Skeletal muscle tissue (tissue), 3 donors: ENCODE measurements at regions not wholly inside any gene's neighbourhood (a gene's known extent, or its start where the extent isn't known, plus 50 kb on each side); places are given as distances from the start of the nearest gene placed in this dataset.
"Not testable (repeated sequence)": the region's sequence is repeated elsewhere in the genome, so short reads cannot be mapped to it uniquely, and the experiment has no call there.

Experiments
- H3K27ac ChIP-seq: one replicate; pipeline ENCODE4 v1.7.0; 2013; ENCODE audit warnings: mild to moderate bottlenecking, low read depth, low read length, inconsistent platforms
- H3K27me3 ChIP-seq, 3 donors: one replicate each; pipeline ENCODE4 v1.7.0; 2013; ENCODE audit warnings: low read length in 3 of 3; ENCODE audit not compliant: control insufficient read depth in 3 of 3, insufficient read depth in 3 of 3
- H3K36me3 ChIP-seq, 3 donors: one replicate each; pipeline ENCODE4 v1.7.0; 2013; ENCODE audit warnings: low read length in 3 of 3; ENCODE audit not compliant: control insufficient read depth in 3 of 3, insufficient read depth in 3 of 3
- H3K4me1 ChIP-seq, 3 donors: one replicate each; pipeline ENCODE4 v1.7.0; 2013; ENCODE audit warnings: low read length in 3 of 3, mild to moderate bottlenecking in 3 of 3; ENCODE audit not compliant: control insufficient read depth in 3 of 3, insufficient read depth in 3 of 3
- H3K4me3 ChIP-seq, 3 donors: one replicate each; pipeline ENCODE4 v1.7.0; 2013; ENCODE audit warnings: low read length in 3 of 3
- H3K9ac ChIP-seq, 3 donors: one replicate each; pipeline ENCODE4 v1.7.0; 2013; ENCODE audit warnings: low read length in 3 of 3, mild to moderate bottlenecking in 3 of 3, moderate library complexity in 2 of 3, low read depth in 1 of 3
- H3K9me3 ChIP-seq, 3 donors: one replicate each; pipeline ENCODE4 v1.7.0; 2013; ENCODE audit warnings: low read length in 3 of 3; ENCODE audit not compliant: control insufficient read depth in 3 of 3
- donor health status: Osteomylitis.

DNA sequence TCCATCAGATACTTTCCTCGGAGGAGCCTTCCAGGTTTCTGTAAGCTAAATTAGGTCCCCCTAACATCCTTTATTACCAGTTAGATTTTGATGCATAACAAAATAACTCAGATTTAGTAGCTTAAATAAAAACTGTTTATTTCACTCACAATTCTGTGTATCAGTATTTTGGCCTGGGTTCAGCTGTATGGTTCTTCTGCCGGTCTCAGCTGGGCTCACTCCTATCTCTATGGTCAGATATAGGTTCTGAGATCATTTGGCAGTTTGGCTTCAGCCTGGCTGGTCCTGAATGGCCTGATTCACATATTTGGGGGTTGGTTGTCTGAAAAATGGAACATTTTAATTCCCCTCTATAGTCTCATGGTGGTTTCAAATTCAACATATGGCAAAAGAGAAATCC, 1125.3 kb downstream of the TBL1XR1 start:
- Histone ChIP-seq H3K27ac (no peak overlapping the region), H3K9me3 (no peaks in the 10 kb centered on the region)

DNA sequence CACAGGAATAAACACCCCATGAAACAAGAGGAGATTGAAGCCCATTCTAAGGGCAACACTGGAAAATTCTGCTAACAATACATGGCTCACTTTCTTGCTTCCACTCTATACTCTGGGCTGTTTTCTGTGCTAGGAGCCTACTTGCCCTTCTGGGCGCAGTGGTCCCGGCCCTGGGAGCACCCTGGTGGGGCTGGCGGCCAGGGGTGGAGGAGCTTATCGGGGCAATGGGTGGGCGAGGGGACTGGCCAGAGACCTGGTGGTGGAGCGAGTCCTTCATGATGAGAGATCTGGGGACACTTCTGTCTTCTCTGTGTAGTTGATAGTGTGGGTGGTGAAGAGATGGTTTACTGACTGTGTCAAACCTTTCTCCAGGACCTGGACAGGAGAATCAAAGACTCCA, 1128.5 kb downstream of the TBL1XR1 start:
- no peaks in the 10 kb centered on the region for H3K9me3 ChIP-seq
- H3K4me3 ChIP-seq, result no peak overlapping the region
- H3K36me3 ChIP-seq, result no peaks in the 10 kb centered on the region
- no peak overlapping the region for H3K9ac ChIP-seq
- no peak overlapping the region for H3K27ac ChIP-seq
- H3K27me3 ChIP-seq, result no peaks in the 10 kb centered on the region
- no peaks in the 10 kb centered on the region for H3K4me1 ChIP-seq

More for the DNA sequence above, 1125.3 kb downstream of the TBL1XR1 start:
- Histone ChIP-seq H3K36me3 (no peaks in the 10 kb centered on the region), H3K4me1 (no peaks in the 10 kb centered on the region), H3K9ac (no peak overlapping the region), H3K4me3 (no peak overlapping the region), H3K27me3 (no peaks in the 10 kb centered on the region)

DNA sequence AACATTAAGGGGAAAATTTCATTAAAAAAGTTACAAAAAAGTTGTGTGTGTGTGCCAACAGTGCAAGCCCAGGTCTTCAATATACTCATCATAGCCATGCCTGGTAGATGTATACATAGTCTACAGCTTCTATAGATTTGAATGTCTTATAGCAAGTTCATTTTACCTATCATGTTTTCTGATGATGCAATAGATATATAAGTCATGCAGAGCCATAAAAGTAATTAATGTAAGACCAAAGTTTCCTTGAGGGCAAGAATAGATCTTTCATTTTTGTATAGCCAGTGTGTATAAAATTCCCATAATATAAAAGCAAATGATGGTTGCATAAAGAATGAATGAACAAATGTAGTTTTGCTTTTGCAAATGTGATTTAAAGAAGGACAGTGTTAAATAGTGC, 1138.4 kb downstream of the TBL1XR1 start:
- no peaks in the 10 kb centered on the region for H3K36me3 ChIP-seq
- no peaks in the 10 kb centered on the region for H3K27me3 ChIP-seq
- no peaks in the 10 kb centered on the region for H3K9me3 ChIP-seq
- H3K27ac ChIP-seq, result no peak overlapping the region
- H3K4me1 ChIP-seq, result no peaks in the 10 kb centered on the region
- no peak overlapping the region for H3K4me3 ChIP-seq
- no peak overlapping the region for H3K9ac ChIP-seq

DNA sequence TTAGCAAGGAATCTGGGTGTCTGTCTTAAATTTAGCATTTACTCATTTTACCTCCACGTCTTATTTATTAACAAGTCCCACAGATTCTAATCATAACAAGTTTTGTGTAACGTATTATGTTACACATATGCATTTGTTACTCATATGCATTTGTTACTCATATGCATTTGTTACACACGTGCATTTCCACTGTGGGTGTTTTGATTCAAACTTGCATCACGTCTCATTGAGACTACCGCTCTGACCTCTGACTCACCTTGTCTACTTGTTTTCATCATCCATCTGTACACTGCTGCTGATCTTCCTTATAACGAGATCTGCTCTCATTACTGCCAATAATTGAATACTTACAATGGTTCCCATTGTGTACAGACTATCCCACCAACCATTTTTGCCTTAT, 1141.4 kb downstream of the TBL1XR1 start:
- Histone ChIP-seq H3K9me3 (no peaks in the 10 kb centered on the region), H3K27ac (no peak overlapping the region), H3K4me3 (no peak overlapping the region), H3K4me1 (no peaks in the 10 kb centered on the region), H3K36me3 (no peaks in the 10 kb centered on the region), H3K27me3 (no peaks in the 10 kb centered on the region), H3K9ac (no peak overlapping the region)

DNA sequence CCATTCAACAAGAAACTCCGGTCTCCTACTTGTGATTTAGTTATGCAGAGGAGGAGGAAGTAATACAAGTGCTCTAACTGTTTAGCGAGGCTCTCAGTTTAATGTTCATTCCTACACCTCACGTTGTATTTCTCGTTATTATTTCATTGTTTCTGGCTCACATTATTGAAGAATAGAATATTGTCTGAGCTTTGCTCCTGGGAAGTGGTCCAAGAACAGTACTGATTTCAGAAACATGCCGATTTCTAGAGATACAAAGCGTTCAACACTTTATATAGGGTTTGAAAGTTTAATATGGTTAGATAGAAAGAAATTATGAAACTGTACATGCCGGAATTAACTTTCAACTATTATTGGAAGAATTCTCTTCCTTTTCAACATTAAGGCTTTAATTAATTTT, 1145.5 kb downstream of the TBL1XR1 start:
- H3K4me1 ChIP-seq, result no peaks in the 10 kb centered on the region
- no peak overlapping the region for H3K9ac ChIP-seq
- H3K27ac ChIP-seq, result no peak overlapping the region
- no peak overlapping the region for H3K4me3 ChIP-seq
- H3K36me3 ChIP-seq, result no peaks in the 10 kb centered on the region
- H3K9me3 ChIP-seq, result no peaks in the 10 kb centered on the region
- H3K27me3 ChIP-seq, result no peaks in the 10 kb centered on the region

DNA sequence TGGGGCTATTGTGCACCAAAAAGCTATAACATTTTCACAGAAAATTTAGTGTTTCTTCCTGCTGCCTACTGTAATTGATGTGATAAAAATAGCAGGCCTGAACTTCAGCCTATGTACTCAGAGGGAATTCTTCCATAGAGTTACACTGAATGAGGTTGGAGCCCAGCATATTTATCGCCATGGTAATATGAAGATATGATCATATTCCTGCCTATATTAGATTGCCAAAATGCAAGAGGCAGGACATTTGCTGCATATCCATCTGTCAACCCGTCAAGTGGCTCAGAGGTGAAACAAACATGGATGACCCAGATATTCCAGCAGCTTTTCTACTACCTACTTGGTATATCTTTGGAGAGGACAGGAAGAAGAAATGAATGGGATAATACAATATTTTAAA, 1150.6 kb downstream of the TBL1XR1 start:
- no peak overlapping the region for H3K9ac ChIP-seq
- H3K27me3 ChIP-seq, result no peaks in the 10 kb centered on the region
- no peaks in the 10 kb centered on the region for H3K4me1 ChIP-seq
- no peaks in the 10 kb centered on the region for H3K36me3 ChIP-seq
- H3K9me3 ChIP-seq, result no peaks in the 10 kb centered on the region
- H3K4me3 ChIP-seq, result no peak overlapping the region
- no peak overlapping the region for H3K27ac ChIP-seq

DNA sequence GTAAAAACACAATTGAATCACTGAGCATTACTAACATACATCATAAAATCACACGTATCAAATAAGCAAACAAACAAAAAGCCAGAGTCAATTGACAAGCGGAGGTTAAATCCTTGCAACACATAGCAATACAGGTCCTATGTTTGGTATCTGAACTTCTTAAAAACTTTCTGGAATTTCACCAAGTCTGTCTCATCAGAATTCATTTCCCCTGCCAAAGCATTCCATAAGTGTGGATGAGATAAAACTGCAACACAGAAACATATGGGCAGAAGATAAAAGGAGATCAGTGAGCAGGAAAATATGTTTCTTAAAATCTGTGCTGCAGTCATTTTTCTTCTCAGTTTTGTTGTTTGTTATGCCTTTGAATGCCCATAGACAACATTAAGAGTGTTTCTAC, 1155.5 kb downstream of the TBL1XR1 start:
- Histone ChIP-seq H3K27me3 (no peaks in the 10 kb centered on the region), H3K9ac (no peak overlapping the region), H3K4me1 (no peaks in the 10 kb centered on the region), H3K36me3 (no peaks in the 10 kb centered on the region), H3K27ac (no peak overlapping the region), H3K9me3 (no peaks in the 10 kb centered on the region), H3K4me3 (no peak overlapping the region)

DNA sequence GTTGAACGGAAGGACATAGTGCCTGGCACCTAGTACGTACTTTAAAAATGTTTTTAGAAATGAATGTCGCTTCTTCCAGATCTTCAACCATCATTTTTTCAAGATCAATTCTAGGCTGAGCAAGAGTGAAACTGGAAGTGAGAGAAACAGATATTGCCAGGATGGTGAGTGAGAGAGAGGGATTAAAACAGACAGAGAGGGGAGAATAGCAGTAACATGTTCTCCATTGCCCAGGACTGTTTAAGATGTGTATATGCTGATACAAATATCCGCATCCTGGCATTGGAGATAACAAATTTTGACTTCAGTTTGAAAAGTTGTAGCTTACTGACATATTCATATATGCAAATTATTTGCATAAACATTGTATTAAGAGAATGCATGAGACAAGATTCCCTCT, 1156.1 kb downstream of the TBL1XR1 start:
- no peaks in the 10 kb centered on the region for H3K9me3 ChIP-seq
- no peak overlapping the region for H3K27ac ChIP-seq
- H3K4me3 ChIP-seq, result no peak overlapping the region
- H3K36me3 ChIP-seq, result no peaks in the 10 kb centered on the region
- H3K27me3 ChIP-seq, result no peaks in the 10 kb centered on the region
- H3K9ac ChIP-seq, result no peak overlapping the region
- H3K4me1 ChIP-seq, result no peaks in the 10 kb centered on the region

DNA sequence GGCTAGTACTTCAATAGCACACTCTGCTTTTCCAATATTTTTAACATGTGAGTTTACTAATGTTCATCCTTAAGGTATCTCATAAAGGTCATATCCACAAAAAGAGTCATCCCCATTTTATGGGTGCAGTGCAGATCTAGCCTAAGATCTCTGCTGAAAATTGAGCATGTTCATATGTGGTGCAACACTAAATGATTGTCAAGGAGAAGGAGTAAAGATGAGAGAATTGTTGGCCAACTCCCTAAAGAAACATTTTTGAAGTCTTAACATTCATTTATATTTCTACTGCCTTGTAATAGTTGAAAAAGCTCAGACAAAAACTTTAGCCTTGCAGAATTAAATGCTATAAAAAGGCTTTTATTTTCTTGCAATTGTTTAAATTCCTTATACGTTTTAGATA, 1159.6 kb downstream of the TBL1XR1 start:
- Histone ChIP-seq H3K9ac (no peak overlapping the region), H3K27ac (no peak overlapping the region), H3K27me3 (no peaks in the 10 kb centered on the region), H3K36me3 (no peaks in the 10 kb centered on the region), H3K9me3 (no peaks in the 10 kb centered on the region), H3K4me1 (no peaks in the 10 kb centered on the region), H3K4me3 (no peak overlapping the region)

DNA sequence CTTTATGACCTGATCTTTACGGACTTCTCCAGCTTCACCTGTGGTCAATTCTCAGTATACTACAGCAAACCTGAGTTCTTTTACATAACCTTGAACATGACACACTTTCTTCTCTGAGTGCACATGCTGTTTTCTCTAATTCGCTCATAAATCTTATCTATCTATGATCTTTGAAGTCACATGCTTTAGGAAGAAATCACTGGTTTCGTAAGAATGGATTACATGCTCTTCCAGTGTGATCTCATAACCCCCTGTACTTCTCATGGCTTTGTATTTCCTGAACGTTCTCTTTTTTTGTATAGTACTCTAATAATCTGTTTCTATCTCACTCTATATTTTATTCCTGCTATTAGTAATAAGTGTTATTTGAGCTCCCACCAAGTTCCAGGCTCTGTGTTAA, 1165.2 kb downstream of the TBL1XR1 start:
- no peak overlapping the region for H3K27ac ChIP-seq
- H3K4me1 ChIP-seq, result no peaks in the 10 kb centered on the region
- H3K27me3 ChIP-seq, result no peaks in the 10 kb centered on the region
- H3K4me3 ChIP-seq, result no peak overlapping the region
- H3K36me3 ChIP-seq, result no peaks in the 10 kb centered on the region
- no peak overlapping the region for H3K9ac ChIP-seq
- H3K9me3 ChIP-seq, result no peaks in the 10 kb centered on the region

DNA sequence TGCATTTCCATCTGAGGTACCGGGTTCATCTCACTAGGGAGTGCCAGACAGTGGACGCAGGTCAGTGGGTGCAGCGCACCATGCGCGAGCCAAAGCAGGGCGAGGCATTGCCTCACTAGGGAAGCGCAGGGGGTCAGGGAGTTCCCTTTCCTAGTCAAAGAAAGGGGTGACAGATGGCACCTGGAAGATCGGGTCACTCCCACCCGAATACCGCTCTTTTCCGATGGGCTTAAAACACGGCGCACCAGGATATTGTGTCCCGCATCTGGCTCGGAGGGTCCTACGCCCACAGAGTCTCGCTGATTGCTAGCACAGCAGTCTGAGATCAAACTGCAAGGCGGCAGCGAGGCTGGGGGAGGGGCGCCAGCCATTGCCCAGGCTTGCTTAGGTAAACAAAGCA, 1157.1 kb downstream of the NAALADL2 start:
- H3K4me1 ChIP-seq, H3K4me3 ChIP-seq, H3K27ac ChIP-seq, H3K9ac ChIP-seq, H3K9me3 ChIP-seq, H3K36me3 ChIP-seq, H3K27me3 ChIP-seq: not testable (repeated sequence)
